HFFc6 (cell line): ENCODE measurements at regions not wholly inside any gene's neighbourhood (a gene's known extent, or its start where the extent isn't known, plus 50 kb on each side); places are given as distances from the start of the nearest gene placed in this dataset.

Source experiments
- DNase-seq: peaks from one replicate; pipeline ENCODE4 v3.0.0-alpha.2; 2018
- H3K27ac Mint-ChIP-seq: 2 replicates; pipeline ENCODE4 v1.8.0; 2020; ENCODE audit warnings: mild to moderate bottlenecking, mixed read lengths
- H3K27me3 Mint-ChIP-seq: 2 replicates; pipeline ENCODE4 v1.8.0; 2021; ENCODE audit warnings: mild to moderate bottlenecking, moderate library complexity, mixed read lengths; ENCODE audit not compliant: insufficient read depth
- H3K36me3 Mint-ChIP-seq: 2 replicates; pipeline ENCODE4 v1.8.0; 2021; ENCODE audit warnings: low read depth, mixed read lengths
- H3K4me1 Mint-ChIP-seq: 2 replicates; pipeline ENCODE4 v1.8.0; 2020; ENCODE audit warnings: low read depth, mixed read lengths
- H3K4me3 Mint-ChIP-seq: 2 replicates; pipeline ENCODE4 v1.8.0; 2020; ENCODE audit warnings: mild to moderate bottlenecking, moderate library complexity, mixed read lengths
- H3K9me3 Mint-ChIP-seq: 2 replicates; pipeline ENCODE4 v1.8.0; 2020; ENCODE audit warnings: mild to moderate bottlenecking, mixed read lengths
- TF ChIP-seq, protein P1 (sequence below): fragments of 200-600 bp; sonication (generic); IDR thresholded peaks from 2 replicates; pipeline ENCODE4 v1.5.0; 2021; ENCODE audit warnings: antibody characterized with exemption, mild to moderate bottlenecking

DNA sequence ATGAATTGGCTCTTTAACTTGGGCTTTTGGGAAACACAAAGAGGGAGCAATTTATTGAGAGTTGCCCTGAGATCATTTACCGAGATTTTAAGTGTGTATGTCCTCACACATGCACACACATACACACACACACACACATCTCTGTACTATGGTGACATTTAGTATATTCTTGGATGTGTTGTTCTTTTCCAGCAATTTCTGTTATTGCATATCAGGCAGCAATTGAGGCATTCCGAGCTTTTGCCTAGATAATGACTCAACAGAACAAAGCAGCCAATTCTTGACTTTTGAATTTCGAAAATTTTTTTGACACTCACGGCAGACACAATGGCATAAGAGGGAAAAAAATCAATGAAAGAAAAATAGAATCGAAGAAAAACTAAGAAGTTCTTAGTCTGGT, 248.5 kb downstream of the DUSP6 start:
- Mint-ChIP-seq H3K27me3 (no peaks in the 10 kb centered on the region), H3K36me3 (no peaks in the 10 kb centered on the region), H3K4me1 (peaks cover 7% of the 10 kb centered on the region; the same call in 1 of the 2 replicates), H3K9me3 (no peaks in the 10 kb centered on the region), H3K27ac (no peak overlapping the region), H3K4me3 (no peak overlapping the region)
- TF ChIP-seq, protein P1, sequence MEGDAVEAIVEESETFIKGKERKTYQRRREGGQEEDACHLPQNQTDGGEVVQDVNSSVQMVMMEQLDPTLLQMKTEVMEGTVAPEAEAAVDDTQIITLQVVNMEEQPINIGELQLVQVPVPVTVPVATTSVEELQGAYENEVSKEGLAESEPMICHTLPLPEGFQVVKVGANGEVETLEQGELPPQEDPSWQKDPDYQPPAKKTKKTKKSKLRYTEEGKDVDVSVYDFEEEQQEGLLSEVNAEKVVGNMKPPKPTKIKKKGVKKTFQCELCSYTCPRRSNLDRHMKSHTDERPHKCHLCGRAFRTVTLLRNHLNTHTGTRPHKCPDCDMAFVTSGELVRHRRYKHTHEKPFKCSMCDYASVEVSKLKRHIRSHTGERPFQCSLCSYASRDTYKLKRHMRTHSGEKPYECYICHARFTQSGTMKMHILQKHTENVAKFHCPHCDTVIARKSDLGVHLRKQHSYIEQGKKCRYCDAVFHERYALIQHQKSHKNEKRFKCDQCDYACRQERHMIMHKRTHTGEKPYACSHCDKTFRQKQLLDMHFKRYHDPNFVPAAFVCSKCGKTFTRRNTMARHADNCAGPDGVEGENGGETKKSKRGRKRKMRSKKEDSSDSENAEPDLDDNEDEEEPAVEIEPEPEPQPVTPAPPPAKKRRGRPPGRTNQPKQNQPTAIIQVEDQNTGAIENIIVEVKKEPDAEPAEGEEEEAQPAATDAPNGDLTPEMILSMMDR: no peak
- DNase-seq: no peak

DNA sequence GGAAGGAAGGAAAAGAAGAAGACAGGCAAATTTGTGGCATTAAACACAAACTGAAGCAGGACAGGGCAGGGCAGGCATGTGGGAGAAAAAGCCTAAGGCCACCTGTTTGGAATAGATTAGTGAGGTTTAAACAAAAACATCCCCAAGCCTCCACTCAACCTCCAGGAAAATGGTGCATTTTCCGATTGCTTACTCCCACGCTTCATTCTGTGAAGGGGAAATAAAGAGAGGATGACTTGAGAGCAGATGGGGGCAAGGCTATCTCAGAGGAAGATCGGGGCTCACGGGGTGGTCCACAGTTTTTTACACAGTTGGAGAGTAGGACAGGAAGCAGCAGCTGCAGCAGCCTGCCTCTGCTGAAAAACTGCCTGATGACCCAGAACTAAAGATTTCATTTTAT, 250.9 kb downstream of the DUSP6 start:
- no peaks in the 10 kb centered on the region for H3K9me3 Mint-ChIP-seq
- TF ChIP-seq, protein P1: no peak
- no peak overlapping the region for H3K4me3 Mint-ChIP-seq
- no peaks in the 10 kb centered on the region for H3K36me3 Mint-ChIP-seq
- peaks cover 7% of the 10 kb centered on the region; the same call in 1 of the 2 replicates for H3K4me1 Mint-ChIP-seq
- H3K27me3 Mint-ChIP-seq: no peaks in the 10 kb centered on the region
- DNase-seq: no peak
- no peak overlapping the region for H3K27ac Mint-ChIP-seq

DNA sequence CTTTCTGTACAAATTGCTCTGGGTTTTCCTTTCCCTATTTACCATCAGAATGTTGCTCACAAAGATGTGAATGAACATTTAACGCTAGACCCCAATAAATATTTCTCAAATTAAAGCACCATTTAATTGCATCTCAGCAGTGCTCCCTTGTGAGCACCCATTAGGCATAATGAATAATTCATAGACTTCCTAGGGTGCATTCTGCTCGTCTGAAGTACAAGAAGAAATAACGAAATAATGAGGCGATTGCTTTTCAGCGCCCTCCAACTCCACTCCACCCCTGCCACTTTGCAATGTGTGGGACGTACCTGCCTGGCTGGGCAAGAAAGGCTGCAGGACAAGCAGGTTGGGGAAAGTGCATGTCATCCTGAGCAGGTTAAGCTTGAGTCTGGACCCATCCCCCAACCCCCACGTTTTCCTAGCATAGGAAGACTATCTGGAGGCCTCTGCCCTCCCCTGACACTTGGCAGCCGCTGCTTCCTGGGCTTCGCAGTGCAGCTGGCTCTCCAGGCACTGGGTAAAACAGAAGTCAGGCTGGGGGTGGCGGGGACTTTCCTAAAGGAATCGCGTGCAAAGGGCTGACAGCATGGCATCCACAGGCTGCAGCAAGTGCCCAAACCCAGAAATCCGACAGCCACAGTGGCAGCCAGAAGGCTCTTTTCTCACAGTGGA, 253.7 kb downstream of the DUSP6 start:
- Mint-ChIP-seq H3K27me3 (no peaks in the 10 kb centered on the region), H3K36me3 (no peaks in the 10 kb centered on the region), H3K27ac (no peak overlapping the region), H3K9me3 (no peaks in the 10 kb centered on the region), H3K4me1 (peaks cover 7% of the 10 kb centered on the region; the same call in 1 of the 2 replicates), H3K4me3 (no peak overlapping the region)
- TF ChIP-seq, protein P1: no peak
- DNase-seq: no peak

DNA sequence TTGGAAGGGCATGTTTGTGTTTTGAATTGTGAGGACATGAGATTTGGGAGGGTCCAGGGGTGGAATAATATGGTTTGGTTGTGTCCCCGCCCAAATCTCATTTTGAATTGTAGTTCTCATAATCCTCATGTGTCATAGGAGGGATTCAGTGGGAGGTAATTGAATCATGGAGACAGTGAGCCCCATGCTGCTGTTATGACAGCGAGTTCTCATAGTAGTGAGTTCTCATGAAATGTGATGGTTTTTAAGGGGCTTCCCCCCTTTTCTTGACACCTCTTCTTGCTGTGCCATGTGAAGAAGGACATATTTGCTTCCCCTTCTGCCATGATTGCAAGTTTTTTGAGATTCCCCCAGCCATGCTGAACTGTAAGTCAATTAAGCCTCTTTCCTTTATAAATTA, 260.0 kb downstream of the DUSP6 start:
- H3K9me3 Mint-ChIP-seq: peaks cover 23% of the 10 kb centered on the region
- no peak overlapping the region for H3K27ac Mint-ChIP-seq
- no peaks in the 10 kb centered on the region for H3K4me1 Mint-ChIP-seq
- H3K36me3 Mint-ChIP-seq: peaks cover 18% of the 10 kb centered on the region
- TF ChIP-seq, protein P1: no peak
- DNase-seq: no peak
- peaks cover 2% of the 10 kb centered on the region for H3K27me3 Mint-ChIP-seq
- no peak overlapping the region for H3K4me3 Mint-ChIP-seq

DNA sequence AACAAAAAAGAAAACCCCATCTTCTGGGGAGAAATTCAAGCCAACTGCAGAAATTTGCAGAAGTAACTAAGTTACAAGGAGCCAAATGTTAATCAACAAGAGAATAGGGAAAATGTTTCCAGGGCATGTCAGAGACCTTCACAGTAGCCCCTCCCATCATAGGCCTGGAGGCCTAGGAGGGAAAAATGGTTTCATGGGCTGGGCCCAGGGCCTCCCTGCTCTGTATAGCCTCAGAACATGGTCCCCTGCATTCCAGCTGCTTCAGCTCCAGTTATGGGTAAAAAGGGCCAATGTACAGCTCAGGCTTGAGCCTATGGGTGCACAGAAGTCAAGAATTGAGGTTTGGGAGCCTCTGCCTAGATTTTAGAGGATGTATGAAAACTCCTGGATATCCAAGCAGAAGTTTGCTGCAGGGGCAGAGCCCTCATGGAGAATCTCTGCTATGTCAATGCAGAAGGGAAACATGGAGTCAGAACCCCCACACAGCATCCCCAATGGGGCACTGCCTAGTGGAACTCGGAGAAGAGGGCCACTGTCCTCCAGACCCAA, 260.9 kb downstream of the DUSP6 start:
- Mint-ChIP-seq H3K4me1 (no peaks in the 10 kb centered on the region), H3K36me3 (peaks cover 18% of the 10 kb centered on the region), H3K27me3 (peaks cover 2% of the 10 kb centered on the region), H3K27ac (no peak overlapping the region), H3K9me3 (peaks cover 23% of the 10 kb centered on the region), H3K4me3 (no peak overlapping the region)
- no peak for DNase-seq
- TF ChIP-seq, protein P1: no peak
